Head of caudate nucleus (tissue), 42 donors: ENCODE measurements at regions not wholly inside any gene's neighbourhood (a gene's known extent, or its start where the extent isn't known, plus 50 kb on each side); places are given as distances from the start of the nearest gene placed in this dataset.
"Not testable (repeated sequence)": the region's sequence is repeated elsewhere in the genome, so short reads cannot be mapped to it uniquely, and the experiment has no call there.

Experiments
- DNase-seq, 42 donors: peaks; one replicate each; pipeline versions ENCODE4 v3.0.0 to v3.0.0-alpha.2; 2020 to 2021; ENCODE audit warnings: mixed read lengths in 7 of 42
- intact Hi-C: fragments of 100-400 bp; cut with DNase I; formaldehyde crosslinking; loops from one replicate; pipeline ENCODE4 v1.15.0; 2022

- DNase-seq: no peak
- intact Hi-C loops: no loop called here
Measured at GRCh38 chr18:43904209-43904837, 627.0 kb upstream of the SYT4 start.

GRCh38 chr18:43914018-43914417 is 636.7 kb upstream of the SYT4 start:
- intact Hi-C loops: no loop called here
- DNase-seq: no peak

- DNase-seq: no peak
- intact Hi-C loops: no loop called here
Measured at GRCh38 chr18:43916984-43917383, 639.7 kb upstream of the SYT4 start.

GRCh38 chr18:43917520-43917919 is 640.2 kb upstream of the SYT4 start:
- DNase-seq: no peak
- intact Hi-C loops: no loop called here

DNA sequence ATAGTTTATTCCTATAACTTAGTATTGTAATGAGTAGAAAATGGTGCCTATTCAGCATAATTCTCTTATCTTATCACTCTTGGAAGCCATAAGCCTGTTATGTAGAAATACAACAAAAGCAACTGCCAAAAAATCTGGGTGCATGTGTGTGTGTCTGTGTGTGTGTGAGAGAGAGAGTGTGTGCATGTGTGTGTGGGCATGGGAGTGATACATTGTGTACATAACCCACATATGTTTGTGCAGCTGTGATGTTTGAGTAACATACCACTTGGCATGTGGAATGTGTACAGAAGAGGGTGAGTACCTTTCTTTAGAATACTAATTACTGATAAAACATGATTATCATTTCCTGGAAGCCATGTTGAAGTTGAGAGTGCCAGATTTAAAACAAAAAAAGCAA is 642.3 kb upstream of the SYT4 start:
- DNase-seq: no peak
- intact Hi-C loops: no loop called here

- intact Hi-C loops: no loop called here
- no peak for DNase-seq
Measured at GRCh38 chr18:43931439-43931838, 654.1 kb upstream of the SYT4 start.

DNA sequence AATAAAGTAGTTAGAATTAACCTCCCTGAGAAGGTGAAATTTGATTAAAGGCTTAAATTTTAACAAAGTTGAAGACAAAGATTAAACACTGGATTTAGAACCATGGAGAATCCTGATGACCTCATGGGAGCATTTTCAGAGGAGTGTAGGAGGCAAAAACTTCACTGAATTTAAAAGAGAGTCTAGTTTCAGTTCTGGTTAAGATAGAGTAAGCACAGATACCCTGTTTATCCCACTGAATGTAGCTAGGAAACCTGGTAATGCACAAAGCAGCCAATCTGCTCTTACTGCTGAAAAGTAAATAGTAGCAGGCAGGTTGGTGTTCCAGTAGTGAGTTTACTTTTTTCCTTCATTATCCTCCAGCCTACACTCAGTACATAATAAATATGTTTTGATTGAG is 654.9 kb upstream of the SYT4 start:
- intact Hi-C loops: no loop called here

DNA sequence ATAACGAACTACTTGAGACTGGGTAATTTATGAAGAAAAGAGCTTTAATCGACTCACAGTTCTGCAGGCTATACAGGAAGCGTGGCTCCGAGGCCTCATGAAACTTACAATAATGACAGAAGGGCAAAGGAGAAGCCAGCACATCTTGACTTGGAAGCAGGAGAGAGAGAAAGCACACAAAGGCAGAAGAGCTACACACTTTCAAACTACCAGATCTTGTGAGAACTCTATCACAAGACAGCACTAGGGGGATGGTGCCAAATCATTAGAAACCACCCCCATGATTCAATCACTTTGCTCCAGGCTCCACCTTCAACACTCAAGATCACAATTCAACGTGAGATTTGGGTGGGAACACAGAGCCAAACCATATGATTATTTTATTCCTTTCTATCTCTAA is 655.9 kb upstream of the SYT4 start:
- DNase-seq: no peak

More for the DNA sequence above, 654.9 kb upstream of the SYT4 start:
- DNase-seq: no peak

GRCh38 chr18:43934322-43934721 is 657.0 kb upstream of the SYT4 start:
- no peak for DNase-seq
- intact Hi-C loops: no loop called here

More for the DNA sequence above, 655.9 kb upstream of the SYT4 start:
- intact Hi-C loops: no loop called here

GRCh38 chr18:43934781-43935471 is 657.6 kb upstream of the SYT4 start:
- intact Hi-C loops: no loop called here
- DNase-seq: no peak

DNA sequence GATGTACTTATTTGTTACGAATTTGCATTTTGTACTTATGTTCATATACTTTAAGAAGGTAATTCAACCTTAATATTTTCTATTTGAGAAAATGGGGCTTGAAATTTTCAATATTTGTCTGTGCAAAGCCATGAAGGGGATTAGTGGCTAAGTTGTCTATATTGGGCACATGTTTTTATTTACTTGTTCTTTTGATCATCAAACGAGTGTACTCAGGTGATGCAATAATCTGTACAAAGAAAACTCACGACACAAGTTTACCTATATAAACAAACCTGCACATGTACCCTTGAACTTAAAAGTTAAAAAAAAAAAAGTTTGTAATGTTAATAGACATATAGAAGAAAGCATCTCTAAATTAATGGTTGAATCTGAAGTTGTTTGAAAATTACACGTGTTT is 658.9 kb upstream of the SYT4 start:
- intact Hi-C loops: no loop called here
- DNase-seq: no peak

- DNase-seq: no peak
- intact Hi-C loops: no loop called here
Measured at GRCh38 chr18:43949291-43949690, 672.0 kb upstream of the SYT4 start.

- intact Hi-C loops: no loop called here
- DNase-seq: no peak
Measured at GRCh38 chr18:43950062-43950461, 672.8 kb upstream of the SYT4 start.

- intact Hi-C loops: no loop called here
- no peak for DNase-seq
Measured at GRCh38 chr18:43952398-43952797, 675.1 kb upstream of the SYT4 start.

DNA sequence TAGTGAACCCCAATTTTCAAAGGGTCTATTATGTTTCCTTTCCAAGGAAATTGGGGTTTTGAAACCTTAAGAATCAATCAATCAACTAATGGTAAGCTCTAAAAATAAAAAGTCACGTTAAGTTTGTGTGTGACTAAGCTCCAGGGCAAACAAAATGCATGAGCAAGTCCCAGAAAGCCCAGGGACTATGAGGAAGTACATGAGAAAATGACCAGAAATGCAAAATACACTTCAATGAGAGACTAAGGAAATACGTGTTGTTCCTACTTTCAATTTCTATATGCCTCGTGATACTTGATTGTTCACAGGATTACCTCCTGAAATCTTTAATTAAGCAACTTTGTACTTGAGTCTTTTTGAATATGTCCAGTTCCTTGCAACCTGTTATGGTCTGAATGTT is 684.4 kb upstream of the SYT4 start:
- intact Hi-C loops: no loop called here
- no peak for DNase-seq

DNA sequence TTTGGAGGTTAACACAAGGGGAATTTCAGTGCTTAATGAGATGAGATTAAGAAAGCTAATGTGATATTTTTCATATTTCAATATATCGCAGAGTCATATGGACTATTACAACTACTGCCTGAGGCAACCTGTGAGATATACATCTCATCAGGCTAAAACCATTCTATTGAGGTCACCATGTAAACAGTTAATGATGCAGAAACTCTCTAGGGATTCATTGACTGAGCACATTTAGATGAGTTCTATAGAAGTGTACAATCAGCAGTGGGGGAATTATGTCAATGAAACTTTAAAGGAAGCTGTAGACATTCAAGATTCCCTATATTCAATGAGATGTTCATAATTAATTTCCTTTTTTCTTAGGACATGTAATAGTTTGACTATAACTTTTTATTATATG is 687.4 kb upstream of the SYT4 start:
- intact Hi-C loops: no loop called here
- DNase-seq: no peak

- intact Hi-C loops: no loop called here
Measured at GRCh38 chr18:43965691-43966090, 688.4 kb upstream of the SYT4 start.

GRCh38 chr18:43970656-43971055 is 693.4 kb upstream of the SYT4 start:
- intact Hi-C loops: no loop called here
- DNase-seq: no peak

More at GRCh38 chr18:43965691-43966090, 688.4 kb upstream of the SYT4 start:
- no peak for DNase-seq

GRCh38 chr18:43978174-43978573 is 700.9 kb upstream of the SYT4 start:
- DNase-seq: no peak
- intact Hi-C loops: no loop called here

DNA sequence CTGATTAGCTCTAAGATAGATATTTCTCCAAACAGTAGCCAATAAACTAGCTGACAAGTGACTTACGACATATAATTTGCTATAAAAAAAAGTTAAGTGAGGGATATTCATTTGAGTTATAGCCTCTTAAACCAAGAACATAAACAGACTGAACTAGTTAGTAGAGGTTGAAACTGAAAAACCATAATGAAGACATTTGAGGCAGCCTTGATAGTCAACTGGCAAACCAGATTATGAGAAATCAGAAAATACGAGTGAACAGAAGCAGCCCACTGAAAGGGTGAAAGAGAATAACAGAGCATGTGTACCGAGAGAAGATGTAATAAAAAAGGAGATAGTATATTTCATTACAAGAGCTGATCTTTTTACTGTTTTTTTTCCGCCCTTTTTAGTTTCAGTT is 698.1 kb upstream of the SETBP1 start:
- no peak for DNase-seq

GRCh38 chr18:43987061-43987460 is 693.6 kb upstream of the SETBP1 start:
- DNase-seq, intact Hi-C loops: not testable (repeated sequence)

More for the DNA sequence above, 698.1 kb upstream of the SETBP1 start:
- intact Hi-C loops: no loop called here
